ELR (cell line): ENCODE measurements at regions not wholly inside any gene's neighbourhood (a gene's known extent, or its start where the extent isn't known, plus 50 kb on each side); places are given as distances from the start of the nearest gene placed in this dataset.

Experiments used
- DNase-seq: peaks from one replicate; pipeline ENCODE4 v3.0.0-alpha.2; 2015; ENCODE audit warnings: low read depth

GRCh38 chr6:164917211-164917610 lies 392.2 kb downstream of the C6orf118 start:
- no peak for DNase-seq

GRCh38 chr6:164916087-164916486 lies 393.3 kb downstream of the C6orf118 start:
- DNase-seq: no peak

GRCh38 chr6:164911873-164912580 lies 397.4 kb downstream of the C6orf118 start:
- DNase-seq: no peak

GRCh38 chr6:164911151-164911550 lies 398.3 kb downstream of the C6orf118 start:
- DNase-seq: no peak

DNA sequence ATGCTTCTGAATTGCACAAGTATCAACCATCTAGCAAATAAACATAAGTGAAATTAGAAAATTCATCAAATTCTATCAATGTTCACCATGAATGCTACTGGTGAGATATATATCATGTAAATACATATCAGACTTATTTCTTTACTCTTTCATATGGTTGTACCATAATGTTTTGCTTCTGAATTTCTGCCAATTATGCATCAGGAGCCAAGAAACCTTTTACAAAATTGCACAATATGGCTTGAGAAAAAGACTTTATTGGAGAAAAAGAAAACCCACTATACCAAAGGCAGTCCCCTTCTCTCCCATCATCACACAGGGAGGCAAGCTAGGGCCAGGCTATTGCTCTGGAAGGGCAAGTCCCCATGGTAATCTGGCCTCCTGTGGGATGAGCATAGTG lies 402.6 kb downstream of the C6orf118 start:
- DNase-seq: no peak

DNA sequence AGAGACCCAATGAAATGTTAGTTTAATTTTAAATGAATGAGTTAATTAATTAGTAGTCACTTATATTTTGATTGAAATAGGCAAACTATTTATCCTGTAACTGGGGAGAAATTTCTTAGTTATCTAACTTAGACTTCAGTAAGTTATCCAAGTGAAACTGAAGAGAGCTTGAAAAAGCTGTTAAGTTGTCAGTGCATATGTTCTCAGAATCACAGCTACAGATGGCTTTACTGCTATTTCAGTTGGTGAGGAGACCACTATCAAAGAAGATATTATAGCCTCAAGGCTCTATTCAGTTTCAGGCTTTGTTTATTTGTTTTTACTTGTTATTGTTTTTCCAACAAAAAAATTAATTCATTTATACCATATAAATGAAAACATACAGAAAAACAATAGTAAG lies 404.1 kb downstream of the C6orf118 start:
- no peak for DNase-seq

- DNase-seq: no peak
Measured at GRCh38 chr6:164898412-164898811, 411.0 kb downstream of the C6orf118 start.

GRCh38 chr6:164897523-164898235 lies 411.7 kb downstream of the C6orf118 start:
- no peak for DNase-seq

DNA sequence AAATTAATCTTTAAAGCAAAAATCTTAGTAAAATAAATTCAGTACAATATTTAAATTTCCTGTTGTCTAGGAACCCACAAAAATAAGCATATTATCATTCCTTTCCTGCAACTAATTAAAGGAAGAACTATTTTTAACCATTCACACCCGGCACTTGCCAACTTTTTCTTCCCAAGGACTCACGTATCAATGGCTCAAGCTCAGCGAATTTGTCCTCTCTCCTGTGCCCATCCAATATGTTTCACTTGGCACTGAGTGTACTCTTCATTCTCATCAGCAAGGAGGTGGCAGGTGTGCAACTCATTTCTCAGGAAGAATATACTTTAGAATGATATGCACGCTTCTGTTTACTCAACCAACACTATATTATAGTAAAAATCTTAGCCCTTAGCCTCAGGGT lies 419.4 kb downstream of the C6orf118 start:
- DNase-seq: no peak

- DNase-seq: no peak
Measured at GRCh38 chr6:164887660-164888059, 421.7 kb downstream of the C6orf118 start.

DNA sequence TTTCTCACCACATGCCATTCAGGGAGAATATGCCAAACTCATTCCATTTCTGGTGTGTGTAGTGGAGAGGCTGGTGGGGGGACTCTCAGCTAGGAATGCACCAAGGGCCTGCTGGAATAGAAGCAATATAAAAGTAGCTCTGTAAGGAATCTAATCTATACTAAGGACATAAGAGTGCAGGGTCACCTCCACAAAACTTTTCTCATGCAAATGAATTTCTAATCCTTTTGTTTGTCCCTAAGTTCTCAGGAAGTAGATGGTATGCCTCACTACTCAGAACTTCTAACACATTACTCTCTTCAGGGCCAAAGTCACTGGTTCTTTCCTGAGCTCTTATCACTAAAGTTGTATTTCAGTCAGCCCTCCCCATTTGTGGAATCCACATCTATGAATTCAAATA lies 427.2 kb downstream of the C6orf118 start:
- no peak for DNase-seq

- no peak for DNase-seq
Measured at GRCh38 chr6:164871783-164872182, 437.6 kb downstream of the C6orf118 start.

DNA sequence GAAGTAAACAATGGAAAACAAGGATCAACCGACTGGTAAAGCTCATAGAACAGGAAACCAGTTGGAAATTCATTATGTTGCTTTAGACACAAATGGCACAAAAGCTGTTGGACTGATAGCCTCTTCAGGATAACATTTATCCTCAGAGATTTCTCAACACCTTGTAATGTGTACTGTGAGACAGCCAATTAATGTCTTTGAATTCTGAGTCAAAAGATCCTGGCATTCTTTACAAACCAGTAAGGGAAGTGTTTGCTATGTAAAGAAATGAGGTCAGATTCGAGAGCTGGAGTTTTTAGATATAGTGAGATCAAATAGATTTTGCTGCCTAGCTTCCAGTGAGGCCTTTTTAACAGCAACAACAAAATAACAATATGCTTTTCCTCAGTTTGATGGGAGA lies 439.2 kb downstream of the C6orf118 start:
- DNase-seq: no peak

DNA sequence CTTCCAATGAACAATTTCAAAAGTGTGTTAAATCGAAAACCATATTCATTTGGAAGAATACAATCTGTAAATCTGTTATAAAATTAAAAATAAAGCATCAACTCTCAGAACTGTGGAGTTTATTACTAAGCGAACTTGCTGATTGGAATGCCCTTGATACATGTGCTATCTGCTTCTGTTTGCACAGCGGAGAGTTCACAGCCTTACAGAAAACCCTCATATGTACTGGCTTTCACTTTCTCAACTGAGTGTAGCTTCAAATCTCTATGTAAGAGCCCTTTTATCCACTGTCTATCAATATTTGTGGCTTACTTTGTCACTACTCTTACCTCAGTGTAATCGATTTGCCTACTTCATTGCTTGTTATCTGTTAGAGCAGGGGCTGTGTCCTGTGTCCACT lies 447.4 kb downstream of the C6orf118 start:
- no peak for DNase-seq

GRCh38 chr6:164859816-164860215 lies 449.6 kb downstream of the C6orf118 start:
- DNase-seq: no peak

DNA sequence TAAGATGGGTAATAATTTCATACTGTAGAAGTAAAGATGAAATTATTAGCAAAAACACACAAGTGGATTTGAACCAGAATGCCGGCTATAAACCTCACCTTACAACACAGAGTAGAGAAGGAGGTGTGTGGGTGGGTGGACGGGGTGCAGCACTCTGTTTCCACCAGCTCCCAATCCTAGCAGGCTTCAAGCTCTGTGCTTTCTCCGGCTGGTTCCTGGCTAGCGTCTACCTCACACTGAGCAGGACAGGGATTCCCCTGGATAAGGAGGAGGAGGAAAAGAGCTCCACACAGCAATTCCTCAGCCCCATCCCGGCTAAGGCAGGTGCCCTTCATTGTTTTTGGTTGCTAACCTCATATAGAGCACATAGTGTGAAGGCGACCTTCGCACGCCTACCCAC lies 453.3 kb downstream of the C6orf118 start:
- DNase-seq: no peak

DNA sequence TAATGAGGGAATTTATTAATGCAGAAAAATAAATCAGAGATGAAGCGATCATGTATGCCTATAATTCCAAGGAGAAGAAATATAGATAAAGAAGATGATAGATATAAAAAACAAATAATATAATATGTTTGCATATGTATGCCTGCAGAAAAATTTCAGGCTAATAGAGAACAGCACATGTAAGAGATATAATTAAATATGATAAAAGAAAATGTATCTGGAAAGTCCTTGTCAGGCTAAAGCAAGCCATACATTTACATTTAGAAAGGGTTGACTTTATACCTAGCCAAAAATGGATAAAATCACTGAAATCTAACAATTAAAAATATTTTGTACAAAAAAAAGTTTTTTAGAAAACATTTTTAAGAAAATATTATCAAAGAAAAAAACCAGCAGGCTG lies 454.1 kb downstream of the C6orf118 start:
- no peak for DNase-seq

DNA sequence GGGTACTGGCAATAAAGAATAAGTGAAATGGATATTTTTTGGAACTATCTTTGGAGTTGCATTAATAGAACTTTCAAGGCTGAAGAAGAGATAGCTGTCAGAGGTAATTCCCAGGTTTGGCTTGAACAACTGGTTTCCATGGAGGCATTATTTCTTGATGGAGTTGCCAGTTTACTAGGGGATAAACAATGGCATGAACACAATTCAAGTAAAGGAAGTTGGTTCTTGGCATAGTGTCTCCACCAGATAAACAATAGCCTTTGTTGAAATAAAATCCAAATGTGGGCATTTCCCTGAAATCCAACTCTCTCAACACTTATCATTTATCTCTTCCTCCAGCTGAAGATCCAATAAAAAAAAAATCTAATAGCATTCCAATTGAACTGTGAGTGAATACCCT lies 454.9 kb downstream of the C6orf118 start:
- no peak for DNase-seq

- DNase-seq: no peak
Measured at GRCh38 chr6:164845773-164846172, 463.6 kb downstream of the C6orf118 start.

GRCh38 chr6:164842085-164842484 lies 467.3 kb downstream of the C6orf118 start:
- DNase-seq: no peak

DNA sequence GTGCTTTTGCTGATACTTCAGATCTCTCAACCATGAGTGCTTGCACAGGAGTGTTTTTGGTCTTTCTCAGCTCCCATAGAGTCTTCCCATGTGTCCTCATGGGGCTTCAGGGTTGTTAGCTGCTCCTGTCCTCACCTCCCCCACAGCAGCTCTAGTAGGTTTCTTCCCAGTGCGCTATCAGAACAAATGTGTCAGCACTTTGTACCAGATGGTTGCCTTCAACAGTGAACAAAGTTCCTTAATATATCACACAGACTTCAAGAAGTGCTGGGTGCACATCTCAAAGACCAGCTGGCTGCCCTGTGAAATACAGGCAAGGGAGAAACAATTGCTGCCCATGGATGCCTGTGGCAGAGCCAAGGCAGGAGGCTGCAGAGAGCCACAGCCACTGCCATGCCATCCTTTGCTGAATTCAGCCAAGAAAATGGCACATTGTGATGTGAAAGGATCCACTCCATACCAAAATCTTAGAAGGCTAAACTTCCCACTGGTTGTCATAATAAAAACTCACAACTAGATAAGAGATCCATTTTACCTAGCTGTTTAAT lies 471.3 kb downstream of the C6orf118 start:
- DNase-seq: no peak

DNA sequence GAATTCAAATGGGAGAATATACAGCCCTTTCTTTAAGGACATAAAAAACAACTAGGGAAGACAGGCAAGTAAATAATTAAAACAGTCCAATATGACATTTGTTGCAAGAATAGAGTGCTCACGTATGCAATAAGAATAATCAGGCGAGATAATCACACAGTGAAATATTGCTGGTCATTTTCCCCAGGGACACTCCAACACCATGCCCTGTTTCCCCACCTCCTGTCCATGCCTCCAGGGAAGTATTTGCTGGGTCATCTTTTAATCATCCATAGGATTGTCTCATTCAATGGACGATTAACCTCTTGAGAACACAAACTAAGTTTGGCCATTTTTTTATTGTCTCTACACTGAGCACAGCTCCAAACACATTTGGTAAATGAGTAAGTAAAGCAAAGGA lies 472.9 kb downstream of the C6orf118 start:
- no peak for DNase-seq

DNA sequence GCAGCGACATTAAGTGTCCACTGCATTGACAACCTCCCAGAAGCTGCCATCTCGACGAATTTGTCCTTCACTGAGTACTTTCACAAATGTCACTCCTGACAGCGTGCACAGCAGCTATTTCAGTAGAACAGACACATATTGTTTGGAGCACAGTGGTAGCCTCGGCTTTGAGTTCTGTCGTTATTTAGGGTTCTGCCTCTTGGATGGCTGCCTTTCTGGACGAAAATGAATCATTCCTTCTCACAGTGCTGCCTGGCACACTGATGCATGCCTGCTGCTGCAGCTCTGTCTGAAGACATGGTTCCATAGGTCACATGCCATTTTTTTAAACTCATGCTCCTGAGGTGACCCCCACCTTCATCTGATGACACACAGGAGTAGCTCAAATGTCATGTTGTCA lies 477.0 kb downstream of the C6orf118 start:
- DNase-seq: no peak

DNA sequence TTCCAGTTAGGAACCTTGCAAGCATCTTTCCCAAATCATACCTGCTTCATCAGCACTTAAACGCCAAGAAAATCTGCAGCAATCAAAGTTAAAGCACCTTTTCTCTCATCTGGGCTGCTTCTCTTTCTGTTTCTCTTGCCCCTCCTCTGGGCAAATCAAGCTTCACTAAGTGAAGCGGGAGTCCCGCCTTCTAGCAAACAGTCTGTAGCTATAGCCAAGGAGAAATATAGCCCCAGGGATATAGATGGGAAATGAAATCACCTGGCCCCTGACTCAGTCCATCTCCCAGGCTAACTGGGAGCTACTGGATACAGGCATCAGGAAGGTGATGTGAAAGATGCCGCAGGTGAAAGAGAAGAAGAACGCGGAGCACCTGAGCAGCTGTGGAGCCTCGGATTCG lies 481.9 kb downstream of the C6orf118 start:
- no peak for DNase-seq
